ENCODE measurements at regions not wholly inside any gene's neighbourhood (a gene's known extent, or its start where the extent isn't known, plus 50 kb on each side); places are given as distances from the start of the nearest gene placed in this dataset.

- TF ChIP-seq POLR2A (IDR thresholded peaks at IDR 0.05) (no peak), CTCF (IDR thresholded peaks at IDR 0.05) (no peak)
Measured at GRCh38 chr13:54356849-54357248, 1328.2 kb downstream of the OLFM4 start.

Data from heart left ventricle (tissue), 13 donors.